ENCODE measurements at regions not wholly inside any gene's neighbourhood (a gene's known extent, or its start where the extent isn't known, plus 50 kb on each side); places are given as distances from the start of the nearest gene placed in this dataset.

DNA sequence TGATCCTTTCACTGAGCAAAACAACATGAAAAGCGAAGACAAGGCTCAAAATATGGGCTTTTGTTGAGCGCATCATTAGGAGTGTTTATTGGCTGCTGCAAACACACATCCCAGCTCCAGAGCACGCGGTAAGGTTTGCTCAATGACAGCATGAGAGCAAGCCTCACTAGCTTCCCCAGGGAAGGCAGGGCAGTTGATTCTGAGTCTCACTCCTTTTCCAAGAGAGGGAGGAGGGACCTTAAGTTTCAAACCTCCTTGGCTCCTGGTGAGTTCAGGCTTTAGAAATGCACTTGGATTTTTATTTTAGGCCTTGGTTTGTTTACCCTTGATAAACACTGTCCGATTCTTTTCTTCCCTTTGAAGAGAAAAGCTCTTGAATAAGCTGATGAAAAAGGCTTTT lies 69.1 kb upstream of the CACNA2D3 start:
- TF ChIP-seq POLR2A (IDR thresholded peaks at IDR 0.05; ENCODE audit: low read length) (no peak), GATA1 (IDR thresholded peaks at IDR 0.05; ENCODE audit: low read depth, low read length) (no peak)
